HG03097 (cell line): ENCODE measurements at regions not wholly inside any gene's neighbourhood (a gene's known extent, or its start where the extent isn't known, plus 50 kb on each side); places are given as distances from the start of the nearest gene placed in this dataset.

Experiments used
- ATAC-seq: cut with Tn5 transposase; IDR thresholded peaks from one replicate; pipeline ENCODE4 v1.9.1; 2021; ENCODE audit not compliant: unreplicated experiment, low FRiP score

- no peak for ATAC-seq
Measured at GRCh38 chr17:79303641-79304205, 229.1 kb downstream of the ENGASE start.

GRCh38 chr17:79301469-79301868 is 226.8 kb downstream of the ENGASE start:
- no peak for ATAC-seq

GRCh38 chr17:79299349-79299748 is 224.7 kb downstream of the ENGASE start:
- no peak for ATAC-seq

- ATAC-seq, result no peak
Measured at GRCh38 chr17:79298799-79299198, 224.2 kb downstream of the ENGASE start.

GRCh38 chr17:79296243-79296642 is 221.6 kb downstream of the ENGASE start:
- no peak for ATAC-seq

- no peak for ATAC-seq
Measured at GRCh38 chr17:79295307-79295706, 220.7 kb downstream of the ENGASE start.

GRCh38 chr17:79294459-79295071 is 219.9 kb downstream of the ENGASE start:
- no peak for ATAC-seq

- ATAC-seq, result no peak
Measured at GRCh38 chr17:79292501-79292900, 217.9 kb downstream of the ENGASE start.

GRCh38 chr17:79291391-79291790 is 216.8 kb downstream of the ENGASE start:
- no peak for ATAC-seq

- no peak for ATAC-seq
Measured at GRCh38 chr17:79290726-79291125, 216.1 kb downstream of the ENGASE start.

GRCh38 chr17:79288950-79289349 is 214.3 kb downstream of the ENGASE start:
- no peak for ATAC-seq

- ATAC-seq, result no peak
Measured at GRCh38 chr17:79286440-79286839, 211.8 kb downstream of the ENGASE start.

- no peak for ATAC-seq
Measured at GRCh38 chr17:79285973-79286372, 211.3 kb downstream of the ENGASE start.

- ATAC-seq, result no peak
Measured at GRCh38 chr17:79282294-79282693, 207.7 kb downstream of the ENGASE start.

GRCh38 chr17:79281803-79282202 is 207.2 kb downstream of the ENGASE start:
- ATAC-seq, result no peak

GRCh38 chr17:79280866-79281572 is 206.4 kb downstream of the ENGASE start:
- ATAC-seq, result no peak

- ATAC-seq, result no peak
Measured at GRCh38 chr17:79280010-79280409, 205.4 kb downstream of the ENGASE start.

GRCh38 chr17:79279320-79279719 is 204.7 kb downstream of the ENGASE start:
- ATAC-seq, result no peak

- no peak for ATAC-seq
Measured at GRCh38 chr17:79276821-79277220, 202.2 kb downstream of the ENGASE start.

GRCh38 chr17:79273660-79274059 is 199.0 kb downstream of the ENGASE start:
- no peak for ATAC-seq

GRCh38 chr17:79272666-79273219 is 198.1 kb downstream of the ENGASE start:
- no peak for ATAC-seq

GRCh38 chr17:79272220-79272619 is 197.6 kb downstream of the ENGASE start:
- ATAC-seq, result no peak
